Spleen (tissue), 11 donors: ENCODE measurements at regions not wholly inside any gene's neighbourhood (a gene's known extent, or its start where the extent isn't known, plus 50 kb on each side); places are given as distances from the start of the nearest gene placed in this dataset.

ENCODE experiments used
- DNase-seq: peaks from one replicate; pipeline ENCODE4 v3.0.0-alpha.2; 2020
- H3K27ac ChIP-seq, 8 donors: fragments of 200-600 bp; sonication (generic) in 7 of 8; 1 replicate in 4 of 8; 2 replicates in 4 of 8; pipeline versions ENCODE4 v1.5.0 to v1.8.0; 2016 to 2021; ENCODE audit warnings: inconsistent platforms in 4 of 8, mild to moderate bottlenecking in 4 of 8, moderate library complexity in 1 of 8
- H3K27me3 ChIP-seq, 7 donors: fragments of 200-600 bp; sonication (generic) in 6 of 7; replicated peaks in 1 of 7; 1 replicate in 4 of 7; 2 replicates in 3 of 7; pipeline versions ENCODE4 v1.5.0 to v1.8.0; 2016 to 2021; ENCODE audit warnings: inconsistent platforms in 3 of 7, mild to moderate bottlenecking in 1 of 7
- H3K36me3 ChIP-seq, 6 donors: fragments of 200-600 bp; sonication (generic) in 5 of 6; 1 replicate in 4 of 6; 2 replicates in 2 of 6; pipeline versions ENCODE4 v1.5.0 to v1.8.0; 2016 to 2021; ENCODE audit warnings: inconsistent platforms in 2 of 6
- H3K4me1 ChIP-seq, 6 donors: fragments of 200-600 bp; sonication (generic) in 5 of 6; 1 replicate in 3 of 6; 2 replicates in 3 of 6; pipeline versions ENCODE4 v1.5.0 to v1.8.0; 2016 to 2021; ENCODE audit warnings: inconsistent platforms in 3 of 6
- H3K4me3 ChIP-seq, 8 donors: fragments of 200-600 bp; sonication (generic) in 7 of 8; 1 replicate in 4 of 8; 2 replicates in 4 of 8; pipeline versions ENCODE4 v1.5.0 to v1.8.0; 2016 to 2021; ENCODE audit warnings: inconsistent platforms in 4 of 8, mild to moderate bottlenecking in 4 of 8, moderate library complexity in 2 of 8
- H3K9me3 ChIP-seq, 8 donors: fragments of 200-600 bp; sonication (generic) in 7 of 8; 1 replicate in 4 of 8; 2 replicates in 4 of 8; pipeline versions ENCODE4 v1.5.0 to v1.8.0; 2016 to 2021; ENCODE audit warnings: inconsistent platforms in 4 of 8
- POLR2A ChIP-seq, 3 donors: fragments of 450-650 bp; IDR thresholded peaks; one replicate each; pipeline ENCODE4 v1.5.1; 2017; ENCODE audit warnings: antibody characterized with exemption in 3 of 3, mild to moderate bottlenecking in 1 of 3
- POLR2AphosphoS5 ChIP-seq, 3 donors: sonication (generic); formaldehyde crosslinking; IDR thresholded peaks; one replicate each; pipeline ENCODE4 v1.5.1; 2017; ENCODE audit warnings: antibody characterized with exemption in 3 of 3
- WGBS, 5 donors: extraction: QIAGEN DNeasy Blood & Tissue Kit in 3 of 5; methylation state at CpG; one replicate each; pipeline versions ENCODE4 v1.1.5 to v1.1.7; 2013 to 2018; 5-methylcytosine and 5-hydroxymethylcytosine counted together
- intact Hi-C: fragments of 100-400 bp; cut with DNase I; formaldehyde crosslinking; loops from one replicate; pipeline ENCODE4 v1.15.0; 2023; ENCODE audit warnings: low total_unique reads
- TF ChIP-seq, protein P1 (sequence below), 11 experiments: fragments of 200-600 bp in 7 of 11; fragments of 450-650 bp in 4 of 11; sonication (generic) in 4 of 11; IDR thresholded peaks in 8 of 11; conservative IDR thresholded peaks in 3 of 11; 1 replicate in 7 of 11; 2 replicates in 4 of 11; pipeline versions ENCODE4 v1.4.0 to v1.8.0; 2016 to 2021; ENCODE audit warnings: antibody characterized with exemption in 11 of 11, inconsistent platforms in 4 of 11, mild to moderate bottlenecking in 1 of 11
- donor health status: healthy with polysubstance abuse.
- donor health status: DM: no; HTN: no; CAD: no; lungs with moderate emphysema.
- donor health status: DM: no; HTN: no; CAD: no.
- donor health status: Bipolar disorder and iron deficiency.
- donor health status: healthy.
- donor health status: DM: no; HTN: no; CAD: no.
- donor health status: DM: yes; HTN: yes; CAD: no.

DNA sequence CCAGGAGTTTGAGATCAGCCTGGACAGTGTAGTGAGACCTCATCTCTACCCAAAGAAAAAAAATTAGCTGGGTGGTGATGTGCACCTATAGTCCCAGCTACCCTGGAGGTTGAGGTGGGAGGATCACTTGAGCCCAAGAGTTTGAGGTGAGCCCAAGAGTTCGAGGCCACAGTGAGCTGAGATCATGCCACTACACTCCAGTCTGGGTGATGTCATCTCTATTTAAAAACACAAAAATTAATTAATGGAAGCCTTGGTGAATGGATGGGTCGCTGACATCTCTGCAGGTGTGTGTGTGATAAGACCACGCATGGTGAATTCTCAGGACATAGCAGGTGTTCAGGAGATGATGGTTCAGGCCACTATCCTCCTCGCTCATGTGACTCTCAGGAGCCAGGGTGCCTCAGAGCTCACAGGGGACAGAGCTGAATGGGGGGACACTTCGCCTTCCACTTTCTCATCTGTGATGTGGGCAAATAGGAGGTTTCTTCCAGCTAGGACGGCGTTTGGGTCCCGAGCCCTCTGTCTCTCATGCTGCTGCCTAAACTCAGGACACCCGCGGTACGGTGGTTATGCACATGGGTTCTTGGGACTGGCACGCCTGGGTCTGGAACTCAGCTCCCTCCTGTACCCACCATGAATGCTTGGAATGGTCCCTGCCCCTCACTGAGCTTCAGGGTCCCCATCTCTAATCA is 113.4 kb upstream of the ZBTB40 start:
- 77 to 93% (median 90%) methylated on average over 11 to 12 of the region's 12 CpGs for WGBS, 5 donors
- DNase-seq = no peak
- TF ChIP-seq, protein P1, sequence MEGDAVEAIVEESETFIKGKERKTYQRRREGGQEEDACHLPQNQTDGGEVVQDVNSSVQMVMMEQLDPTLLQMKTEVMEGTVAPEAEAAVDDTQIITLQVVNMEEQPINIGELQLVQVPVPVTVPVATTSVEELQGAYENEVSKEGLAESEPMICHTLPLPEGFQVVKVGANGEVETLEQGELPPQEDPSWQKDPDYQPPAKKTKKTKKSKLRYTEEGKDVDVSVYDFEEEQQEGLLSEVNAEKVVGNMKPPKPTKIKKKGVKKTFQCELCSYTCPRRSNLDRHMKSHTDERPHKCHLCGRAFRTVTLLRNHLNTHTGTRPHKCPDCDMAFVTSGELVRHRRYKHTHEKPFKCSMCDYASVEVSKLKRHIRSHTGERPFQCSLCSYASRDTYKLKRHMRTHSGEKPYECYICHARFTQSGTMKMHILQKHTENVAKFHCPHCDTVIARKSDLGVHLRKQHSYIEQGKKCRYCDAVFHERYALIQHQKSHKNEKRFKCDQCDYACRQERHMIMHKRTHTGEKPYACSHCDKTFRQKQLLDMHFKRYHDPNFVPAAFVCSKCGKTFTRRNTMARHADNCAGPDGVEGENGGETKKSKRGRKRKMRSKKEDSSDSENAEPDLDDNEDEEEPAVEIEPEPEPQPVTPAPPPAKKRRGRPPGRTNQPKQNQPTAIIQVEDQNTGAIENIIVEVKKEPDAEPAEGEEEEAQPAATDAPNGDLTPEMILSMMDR (IDR thresholded peaks at IDR 0.05 in 8 of 11, conservative IDR thresholded peaks at IDR 0.05 in 3 of 11) = no peak
- no peak for TF ChIP-seq POLR2A (IDR thresholded peaks at IDR 0.05)
- no peak for TF ChIP-seq POLR2AphosphoS5 (IDR thresholded peaks at IDR 0.05)

DNA sequence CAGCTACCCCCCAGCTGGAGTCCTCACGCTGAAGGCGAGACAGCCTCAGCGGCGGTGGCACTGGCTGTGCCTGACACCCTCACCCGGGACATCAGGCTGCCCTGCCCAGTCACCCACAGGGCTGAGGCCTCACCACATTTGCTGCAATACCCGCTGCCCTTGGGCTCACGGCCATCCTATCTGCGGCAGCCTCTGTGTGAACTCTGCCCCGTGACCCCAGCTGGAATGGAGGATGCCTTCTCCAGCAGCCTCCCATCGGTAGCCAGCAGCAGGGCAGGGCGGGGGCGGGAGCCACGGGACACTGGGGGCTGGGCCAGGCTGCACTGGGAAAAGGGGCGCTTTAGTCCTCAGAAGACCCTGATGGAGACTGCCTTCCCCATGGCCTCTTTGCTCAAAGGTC is 112.4 kb upstream of the ZBTB40 start:
- Histone ChIP-seq H3K36me3 (no peaks in the 10 kb centered on the region), H3K27ac (no peak overlapping the region), H3K4me3 (no peak overlapping the region), H3K4me1 (peaks cover 0 to 14% (median 6%) of the 10 kb centered on the region in 6 donors), H3K9me3 (no peaks in the 10 kb centered on the region), H3K27me3 (peaks cover 0 to 73% (median 14%) of the 10 kb centered on the region in 7 donors)
- TF ChIP-seq POLR2A (IDR thresholded peaks at IDR 0.05) (no peak), POLR2AphosphoS5 (IDR thresholded peaks at IDR 0.05) (peak; percentile 53 to 69 (median 55))
- 44 to 87% (median 65%) methylated on average over 3 to 14 of the region's 14 CpGs for WGBS, 5 donors
- no peak for DNase-seq
- intact Hi-C loops = no loop called here

More for the DNA sequence above, 113.4 kb upstream of the ZBTB40 start:
- no peaks in the 10 kb centered on the region for H3K9me3 ChIP-seq
- intact Hi-C loops = no loop called here
- H3K4me3 ChIP-seq = no peak overlapping the region
- H3K36me3 ChIP-seq = no peaks in the 10 kb centered on the region
- H3K27me3 ChIP-seq = peaks cover 0 to 63% (median 7%) of the 10 kb centered on the region in 7 donors
- peaks cover 0 to 14% (median 6%) of the 10 kb centered on the region in 6 donors for H3K4me1 ChIP-seq
- H3K27ac ChIP-seq = no peak overlapping the region

DNA sequence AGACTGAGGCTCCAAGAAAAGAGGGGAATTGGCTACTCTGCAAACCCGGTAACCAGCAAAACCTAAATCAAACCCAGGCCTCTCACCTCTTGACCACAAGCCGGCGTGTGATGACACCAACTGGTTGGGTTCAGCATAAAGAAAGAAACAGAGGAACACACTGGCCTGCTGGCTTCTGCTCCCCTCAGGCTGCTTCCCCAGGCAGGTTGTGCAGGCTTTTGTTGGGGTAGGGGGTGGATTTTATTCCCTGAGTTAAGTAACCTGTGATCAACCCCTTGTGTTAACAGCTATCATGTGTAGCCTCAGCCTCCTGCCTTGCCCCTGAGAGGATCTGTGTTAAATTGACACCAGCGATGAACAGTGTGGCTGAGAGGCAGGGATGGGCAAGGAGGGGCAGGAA is 111.6 kb upstream of the ZBTB40 start:
- Histone ChIP-seq H3K27ac (no peak overlapping the region), H3K9me3 (no peaks in the 10 kb centered on the region), H3K27me3 (peaks cover 0 to 81% (median 14%) of the 10 kb centered on the region in 7 donors), H3K36me3 (no peaks in the 10 kb centered on the region), H3K4me3 (no peak overlapping the region), H3K4me1 (peaks cover 0 to 14% (median 6%) of the 10 kb centered on the region in 6 donors)
- 83 to 92% (median 85%) methylated on average over 4 of the region's 4 CpGs for WGBS, 5 donors
- DNase-seq = no peak
- intact Hi-C loops = no loop called here
- TF ChIP-seq, protein P1 (IDR thresholded peaks at IDR 0.05 in 8 of 11, conservative IDR thresholded peaks at IDR 0.05 in 3 of 11) = no peak
- no peak for TF ChIP-seq POLR2A (IDR thresholded peaks at IDR 0.05)
- no peak for TF ChIP-seq POLR2AphosphoS5 (IDR thresholded peaks at IDR 0.05)

DNA sequence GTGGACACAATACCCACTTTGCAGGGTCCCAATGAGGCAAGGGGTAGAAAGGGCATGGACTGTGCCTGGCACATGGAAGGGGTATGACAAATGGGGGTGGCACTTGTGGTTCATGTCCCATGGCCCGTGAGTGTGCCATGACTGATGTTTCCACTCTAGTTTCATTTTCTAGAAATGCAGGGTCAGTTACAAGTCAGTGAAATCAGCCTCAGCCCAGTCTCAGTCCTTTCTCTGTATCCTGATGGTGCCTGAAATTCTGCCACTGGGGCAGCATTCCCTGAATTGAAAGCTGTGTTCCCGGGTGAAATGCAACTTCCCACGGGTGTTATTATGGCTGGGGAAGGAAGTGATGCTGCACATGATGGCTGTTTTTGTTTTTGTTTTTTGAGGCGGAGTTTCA is 110.8 kb upstream of the ZBTB40 start:
- peaks cover 0 to 77% (median 14%) of the 10 kb centered on the region in 7 donors for H3K27me3 ChIP-seq
- no peak for DNase-seq
- no peak overlapping the region for H3K4me3 ChIP-seq
- intact Hi-C loops = no loop called here
- H3K36me3 ChIP-seq = no peaks in the 10 kb centered on the region
- 43 to 52% (median 45%) methylated on average over 4 of the region's 4 CpGs for WGBS, 5 donors
- peaks cover 0 to 14% (median 6%) of the 10 kb centered on the region in 6 donors for H3K4me1 ChIP-seq
- no peaks in the 10 kb centered on the region for H3K9me3 ChIP-seq
- no peak overlapping the region for H3K27ac ChIP-seq
- TF ChIP-seq POLR2A (IDR thresholded peaks at IDR 0.05) = no peak
- TF ChIP-seq, protein P1 (IDR thresholded peaks at IDR 0.05 in 8 of 11, conservative IDR thresholded peaks at IDR 0.05 in 3 of 11) = no peak
- no peak for TF ChIP-seq POLR2AphosphoS5 (IDR thresholded peaks at IDR 0.05)
